ENCODE measurements at regions not wholly inside any gene's neighbourhood (a gene's known extent, or its start where the extent isn't known, plus 50 kb on each side); places are given as distances from the start of the nearest gene placed in this dataset.
"Not testable (repeated sequence)": the region's sequence is repeated elsewhere in the genome, so short reads cannot be mapped to it uniquely, and the experiment has no call there.

DNA sequence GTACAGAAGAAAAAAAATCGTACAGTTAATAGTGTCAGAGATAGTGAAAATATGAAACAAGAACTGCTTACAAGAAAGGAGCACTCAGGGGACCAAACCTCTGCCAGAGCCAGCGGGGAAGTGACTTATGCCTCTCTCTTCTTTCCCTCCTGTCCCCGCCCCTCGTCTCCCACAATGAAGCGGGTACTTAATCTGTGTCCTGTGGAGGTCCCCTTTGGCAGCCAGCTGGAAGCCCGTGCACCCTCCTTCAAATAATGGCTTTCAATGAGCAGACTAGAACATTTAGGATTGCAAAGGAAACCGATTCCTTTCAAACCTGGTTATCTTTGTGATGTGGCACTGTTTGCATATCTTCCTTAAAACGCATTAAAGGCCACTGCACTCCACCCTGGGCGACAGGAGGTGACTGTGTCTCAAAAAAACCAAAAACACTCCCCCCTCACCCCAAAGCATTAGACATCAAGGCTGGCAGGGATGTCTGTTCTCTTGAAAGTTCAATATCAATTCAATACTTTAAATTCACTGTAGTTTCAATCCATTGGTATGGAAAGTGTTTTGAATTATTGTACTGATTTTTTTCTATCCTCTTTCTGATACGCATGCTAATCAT is 51.7 kb downstream of the PPIAL4C start:
- not testable (repeated sequence) for H3K79me2 ChIP-seq (ENCODE audit: insufficient read depth, low read length); H3K9me3 ChIP-seq (ENCODE audit: low read length); H3F3A ChIP-seq (ENCODE audit: insufficient read depth, low read length); H4K20me1 ChIP-seq (ENCODE audit: insufficient read depth, low read length); H3K4me1 ChIP-seq (ENCODE audit: insufficient read depth, low read length, severe bottlenecking); H2AFZ ChIP-seq (ENCODE audit: low read length); H3K36me3 ChIP-seq (ENCODE audit: insufficient read depth, low read length); H3K27me3 ChIP-seq (ENCODE audit: insufficient read depth, low read length); H3K9me2 ChIP-seq (ENCODE audit: low read depth, low read length); H3K9ac ChIP-seq (ENCODE audit: low read length); H3K4me3 ChIP-seq (ENCODE audit: low read depth, low read length, poor library complexity, severe bottlenecking)
- Histone ChIP-seq H3K4me2 (ENCODE audit: low read length) (0 out of 2 replicates have a peak overlapping the region, but pooled peaks have one; percentile 73), H3K27ac (ENCODE audit: low read depth, low read length, poor library complexity, severe bottlenecking) (peak overlapping the region; percentile 89)

DNA sequence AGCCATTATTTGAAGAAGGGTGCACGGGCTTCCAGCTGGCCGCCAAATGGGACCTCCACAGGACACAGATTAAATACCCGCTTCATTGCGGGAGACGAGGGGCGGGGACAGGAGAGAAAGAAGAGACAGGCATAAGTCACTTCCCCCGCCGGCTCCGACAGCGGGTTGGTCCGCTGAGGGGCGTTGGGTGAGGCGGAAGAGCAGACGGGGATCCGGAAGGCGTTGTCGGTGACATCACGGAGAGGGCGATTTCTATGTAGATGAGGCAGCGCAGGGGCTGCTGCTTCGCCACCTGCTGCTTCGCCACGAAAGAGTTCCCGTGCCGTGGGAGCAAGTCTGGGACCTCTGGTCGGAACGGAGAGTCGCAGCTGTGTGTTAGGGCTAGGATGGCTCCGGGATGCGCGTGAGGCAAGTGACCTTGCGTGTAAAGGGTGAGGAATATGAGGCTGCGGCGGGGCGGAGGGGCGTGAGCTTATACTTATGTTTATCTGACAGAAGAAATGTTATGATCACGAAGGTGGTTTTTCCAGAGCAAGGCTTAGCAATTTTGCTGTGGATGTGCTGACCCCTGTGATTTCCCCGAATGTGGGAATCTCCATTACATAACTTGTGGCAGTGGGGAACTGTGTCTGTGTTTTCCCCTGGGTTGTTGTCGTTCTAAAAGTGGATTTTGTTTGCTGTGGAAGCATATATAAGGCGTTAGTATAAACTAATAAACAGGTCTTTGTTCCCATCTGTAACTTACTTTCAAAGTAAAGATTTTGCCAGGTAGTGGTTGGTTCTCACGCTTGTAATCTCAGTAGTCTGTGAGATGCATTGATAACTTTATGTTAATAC is 52.9 kb downstream of the PPIAL4C start:
- not testable (repeated sequence) for H2AFZ ChIP-seq (ENCODE audit: low read length); H3K4me1 ChIP-seq (ENCODE audit: insufficient read depth, low read length, severe bottlenecking); H3K9me2 ChIP-seq (ENCODE audit: low read depth, low read length); H3K36me3 ChIP-seq (ENCODE audit: insufficient read depth, low read length); H3K27me3 ChIP-seq (ENCODE audit: insufficient read depth, low read length); H3F3A ChIP-seq (ENCODE audit: insufficient read depth, low read length); H4K20me1 ChIP-seq (ENCODE audit: insufficient read depth, low read length); H3K79me2 ChIP-seq (ENCODE audit: insufficient read depth, low read length); H3K9me3 ChIP-seq (ENCODE audit: low read length)
- Histone ChIP-seq H3K4me3 (ENCODE audit: low read depth, low read length, poor library complexity, severe bottlenecking) (peak overlapping the region; percentile 62), H3K9ac (ENCODE audit: low read length) (peak overlapping the region; percentile 80), H3K27ac (ENCODE audit: low read depth, low read length, poor library complexity, severe bottlenecking) (peak overlapping the region; percentile 89), H3K4me2 (ENCODE audit: low read length) (peak overlapping the region; percentile 73)

- not testable (repeated sequence) for H3K79me2 ChIP-seq (ENCODE audit: insufficient read depth, low read length); H3K4me3 ChIP-seq (ENCODE audit: low read depth, low read length, poor library complexity, severe bottlenecking); H3K9me3 ChIP-seq (ENCODE audit: low read length); H3K9me2 ChIP-seq (ENCODE audit: low read depth, low read length); H4K20me1 ChIP-seq (ENCODE audit: insufficient read depth, low read length); H3K27ac ChIP-seq (ENCODE audit: low read depth, low read length, poor library complexity, severe bottlenecking); H3K4me1 ChIP-seq (ENCODE audit: insufficient read depth, low read length, severe bottlenecking); H3K27me3 ChIP-seq (ENCODE audit: insufficient read depth, low read length); H3K9ac ChIP-seq (ENCODE audit: low read length); H2AFZ ChIP-seq (ENCODE audit: low read length); H3K4me2 ChIP-seq (ENCODE audit: low read length); H3K36me3 ChIP-seq (ENCODE audit: insufficient read depth, low read length); H3F3A ChIP-seq (ENCODE audit: insufficient read depth, low read length)
Observed at GRCh38 chr1:149638481-149638880, 54.8 kb downstream of the PPIAL4C start.

DNA sequence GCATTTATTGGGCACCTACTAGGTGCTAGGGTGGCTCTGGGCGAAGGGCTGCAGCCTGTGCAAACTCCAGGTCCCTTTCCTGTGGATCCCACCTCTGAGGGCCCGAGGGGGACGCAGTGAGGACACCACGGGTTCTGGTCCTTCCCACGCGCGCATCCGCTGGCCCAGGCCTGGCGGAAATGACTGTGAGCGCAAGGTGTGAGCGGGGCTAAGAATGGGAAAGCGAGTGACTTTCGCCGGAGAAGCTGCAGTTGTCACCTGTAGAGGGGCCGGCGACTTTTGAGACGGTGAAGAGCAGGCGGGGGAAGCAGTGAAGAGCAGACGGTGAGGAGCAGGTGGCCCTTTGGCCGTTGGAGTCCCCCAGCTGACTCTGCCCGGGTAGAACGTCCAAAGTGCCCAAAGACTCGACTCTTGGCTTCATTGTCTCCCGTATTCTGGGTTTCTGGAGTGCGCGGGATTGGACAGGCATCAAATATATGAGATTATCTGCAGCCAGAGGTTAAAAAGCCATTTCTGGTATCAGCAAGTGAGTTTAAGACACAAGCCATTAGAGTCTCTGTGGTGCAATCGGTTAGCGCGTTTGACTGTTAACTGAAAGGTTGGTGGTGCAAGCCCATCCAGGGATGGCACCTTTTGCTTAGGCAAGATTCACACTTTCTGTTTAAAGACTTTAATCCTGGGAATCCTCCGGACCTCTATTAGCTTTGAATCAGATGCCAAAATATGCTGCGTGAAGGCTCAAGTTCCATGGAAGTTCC is 55.4 kb downstream of the PPIAL4C start:
- not testable (repeated sequence) for H3K79me2 ChIP-seq (ENCODE audit: insufficient read depth, low read length); H4K20me1 ChIP-seq (ENCODE audit: insufficient read depth, low read length); H3K4me2 ChIP-seq (ENCODE audit: low read length); H3K9me3 ChIP-seq (ENCODE audit: low read length); H3K9me2 ChIP-seq (ENCODE audit: low read depth, low read length); H3K27me3 ChIP-seq (ENCODE audit: insufficient read depth, low read length); H3K4me1 ChIP-seq (ENCODE audit: insufficient read depth, low read length, severe bottlenecking); H3K36me3 ChIP-seq (ENCODE audit: insufficient read depth, low read length); H3K9ac ChIP-seq (ENCODE audit: low read length); H3K27ac ChIP-seq (ENCODE audit: low read depth, low read length, poor library complexity, severe bottlenecking); H3F3A ChIP-seq (ENCODE audit: insufficient read depth, low read length); H3K4me3 ChIP-seq (ENCODE audit: low read depth, low read length, poor library complexity, severe bottlenecking); H2AFZ ChIP-seq (ENCODE audit: low read length)

DNA sequence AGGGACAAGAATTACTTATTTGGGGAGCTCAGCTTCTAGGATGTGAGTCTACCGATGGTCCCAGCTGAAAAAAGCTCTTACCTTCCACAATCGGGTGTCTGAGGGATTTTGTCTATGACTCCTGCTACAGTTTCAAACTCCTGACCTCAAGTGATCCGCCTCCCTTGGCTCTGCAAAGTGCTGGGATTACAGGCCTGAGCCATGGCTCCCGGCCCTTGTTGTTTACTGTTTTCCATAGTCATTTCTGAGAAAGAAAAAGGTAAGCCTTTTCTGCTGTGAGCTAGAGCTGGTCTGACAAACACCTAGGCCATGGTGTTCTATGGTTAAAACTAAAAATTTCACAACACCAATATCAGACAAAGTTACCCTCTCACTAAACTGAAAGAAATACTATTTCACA is 57.5 kb downstream of the PPIAL4C start:
- not testable (repeated sequence) for H3K9ac ChIP-seq (ENCODE audit: low read length)

DNA sequence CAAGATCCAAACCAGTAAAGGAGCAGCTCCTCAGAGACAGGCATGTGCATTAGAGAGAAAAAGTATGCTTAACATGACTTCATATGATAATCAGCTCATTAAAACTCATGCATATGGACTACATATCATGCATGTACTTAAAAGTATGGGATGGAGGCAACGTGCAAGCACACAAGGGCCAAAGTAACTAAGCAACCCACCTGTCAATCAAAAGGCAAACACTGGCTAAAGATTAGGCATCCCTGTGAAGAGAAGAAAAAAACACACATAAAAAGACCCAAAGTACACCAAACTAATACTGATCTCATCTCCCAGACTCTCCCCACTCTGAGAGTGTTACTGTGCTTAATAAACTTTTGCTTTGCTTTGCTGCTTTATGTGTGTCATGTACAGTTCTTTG is 61.2 kb downstream of the PPIAL4C start:
- not testable (repeated sequence) for H3K27ac ChIP-seq (ENCODE audit: low read depth, low read length, poor library complexity, severe bottlenecking); H3K9ac ChIP-seq (ENCODE audit: low read length); H3K79me2 ChIP-seq (ENCODE audit: insufficient read depth, low read length); H3K9me3 ChIP-seq (ENCODE audit: low read length); H3K9me2 ChIP-seq (ENCODE audit: low read depth, low read length); H3K36me3 ChIP-seq (ENCODE audit: insufficient read depth, low read length); H4K20me1 ChIP-seq (ENCODE audit: insufficient read depth, low read length); H2AFZ ChIP-seq (ENCODE audit: low read length); H3K4me3 ChIP-seq (ENCODE audit: low read depth, low read length, poor library complexity, severe bottlenecking); H3F3A ChIP-seq (ENCODE audit: insufficient read depth, low read length); H3K27me3 ChIP-seq (ENCODE audit: insufficient read depth, low read length); H3K4me2 ChIP-seq (ENCODE audit: low read length); H3K4me1 ChIP-seq (ENCODE audit: insufficient read depth, low read length, severe bottlenecking)

More for the DNA sequence above, 57.5 kb downstream of the PPIAL4C start:
- not testable (repeated sequence) for H3F3A ChIP-seq (ENCODE audit: insufficient read depth, low read length); H3K4me2 ChIP-seq (ENCODE audit: low read length); H4K20me1 ChIP-seq (ENCODE audit: insufficient read depth, low read length); H3K79me2 ChIP-seq (ENCODE audit: insufficient read depth, low read length); H3K36me3 ChIP-seq (ENCODE audit: insufficient read depth, low read length); H3K4me1 ChIP-seq (ENCODE audit: insufficient read depth, low read length, severe bottlenecking); H3K27me3 ChIP-seq (ENCODE audit: insufficient read depth, low read length); H3K4me3 ChIP-seq (ENCODE audit: low read depth, low read length, poor library complexity, severe bottlenecking); H3K9me3 ChIP-seq (ENCODE audit: low read length); H3K9me2 ChIP-seq (ENCODE audit: low read depth, low read length); H3K27ac ChIP-seq (ENCODE audit: low read depth, low read length, poor library complexity, severe bottlenecking); H2AFZ ChIP-seq (ENCODE audit: low read length)

- not testable (repeated sequence) for H3F3A ChIP-seq (ENCODE audit: insufficient read depth, low read length); H3K4me3 ChIP-seq (ENCODE audit: low read depth, low read length, poor library complexity, severe bottlenecking); H3K9me2 ChIP-seq (ENCODE audit: low read depth, low read length); H3K36me3 ChIP-seq (ENCODE audit: insufficient read depth, low read length); H3K4me1 ChIP-seq (ENCODE audit: insufficient read depth, low read length, severe bottlenecking); H2AFZ ChIP-seq (ENCODE audit: low read length); H3K9me3 ChIP-seq (ENCODE audit: low read length); H3K4me2 ChIP-seq (ENCODE audit: low read length); H4K20me1 ChIP-seq (ENCODE audit: insufficient read depth, low read length); H3K79me2 ChIP-seq (ENCODE audit: insufficient read depth, low read length); H3K9ac ChIP-seq (ENCODE audit: low read length); H3K27me3 ChIP-seq (ENCODE audit: insufficient read depth, low read length); H3K27ac ChIP-seq (ENCODE audit: low read depth, low read length, poor library complexity, severe bottlenecking)
Observed at GRCh38 chr1:149646360-149647017, 62.8 kb downstream of the PPIAL4C start.

Measured in OCI-LY1 (cell line).